ENCODE measurements at regions not wholly inside any gene's neighbourhood (a gene's known extent, or its start where the extent isn't known, plus 50 kb on each side); places are given as distances from the start of the nearest gene placed in this dataset.

DNA sequence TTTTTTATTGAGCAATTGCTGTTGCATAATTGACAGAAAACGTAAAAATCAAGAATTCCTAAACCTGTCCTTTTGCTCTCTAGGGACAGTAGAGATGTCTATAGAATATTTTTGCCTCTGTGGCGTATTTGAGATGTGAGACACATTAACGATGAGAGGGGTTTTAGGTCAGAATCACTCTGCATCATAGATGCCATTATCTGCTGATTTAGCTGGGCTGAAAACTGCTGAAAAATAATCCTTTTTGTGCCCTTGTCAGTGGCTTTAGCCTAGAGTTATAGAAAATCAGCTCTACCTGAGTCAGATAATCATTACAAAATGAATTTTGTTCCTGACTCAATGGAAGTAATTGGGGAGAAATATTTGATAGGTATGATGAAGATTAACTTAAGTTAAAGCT is 767.8 kb upstream of the TENM3 start:
- DNase-seq (ENCODE audit: low read depth) = no peak

- no peak for DNase-seq (ENCODE audit: low read depth)
Measured at GRCh38 chr4:181475781-181476507, 767.3 kb upstream of the TENM3 start.

GRCh38 chr4:181476508-181476890 is 766.7 kb upstream of the TENM3 start:
- peak; percentile 20 for DNase-seq (ENCODE audit: low read depth)

- peak; percentile 22 for DNase-seq (ENCODE audit: low read depth)
Measured at GRCh38 chr4:181477591-181477990, 765.6 kb upstream of the TENM3 start.

GRCh38 chr4:181478656-181479055 is 764.5 kb upstream of the TENM3 start:
- no peak for DNase-seq (ENCODE audit: low read depth)

DNA sequence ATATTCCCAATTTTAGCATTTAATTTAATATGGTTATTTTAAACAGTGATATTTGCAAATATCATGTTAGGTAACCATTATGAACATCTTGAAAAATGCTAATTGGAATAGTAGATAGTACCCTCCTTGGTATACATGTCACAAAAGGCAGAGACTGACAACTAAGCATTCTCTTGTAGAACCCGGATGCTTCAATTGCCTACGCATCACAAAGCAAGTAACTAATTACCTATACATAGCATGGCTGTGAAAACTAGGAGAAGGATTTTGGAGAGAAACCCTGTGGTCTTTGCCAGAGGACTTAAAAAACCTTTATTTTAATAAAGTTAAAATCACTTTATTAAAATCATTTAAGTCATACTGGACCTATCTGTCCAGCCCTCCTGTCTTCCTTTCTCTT is 764.1 kb upstream of the TENM3 start:
- no peak for DNase-seq (ENCODE audit: low read depth)

GRCh38 chr4:181484396-181484795 is 758.8 kb upstream of the TENM3 start:
- no peak for DNase-seq (ENCODE audit: low read depth)

- no peak for DNase-seq (ENCODE audit: low read depth)
Measured at GRCh38 chr4:181488926-181489325, 754.3 kb upstream of the TENM3 start.

- no peak for DNase-seq (ENCODE audit: low read depth)
Measured at GRCh38 chr4:181498148-181498547, 745.1 kb upstream of the TENM3 start.

- DNase-seq (ENCODE audit: low read depth) = no peak
Measured at GRCh38 chr4:181502611-181503010, 740.6 kb upstream of the TENM3 start.

GRCh38 chr4:181503687-181504390 is 739.4 kb upstream of the TENM3 start:
- DNase-seq (ENCODE audit: low read depth) = no peak

DNA sequence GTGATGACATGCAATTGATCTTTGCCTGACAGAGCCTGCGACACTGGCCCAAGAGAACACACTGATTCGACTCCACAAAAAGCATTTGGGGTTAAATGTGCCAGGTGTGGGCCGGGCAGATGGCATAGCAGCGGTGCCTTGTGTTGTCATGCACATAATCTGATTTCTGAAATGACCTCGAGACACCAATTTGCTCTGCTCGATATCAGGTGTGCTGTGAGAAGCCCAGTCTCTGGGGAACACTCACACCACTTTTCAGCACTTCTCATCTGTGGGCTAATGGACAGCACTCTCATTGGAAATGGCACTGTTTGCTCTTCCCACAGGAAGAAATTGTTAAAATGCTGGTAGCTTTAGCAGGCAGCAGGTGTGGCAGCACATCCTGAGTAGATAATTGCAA is 738.3 kb upstream of the TENM3 start:
- no peak for DNase-seq (ENCODE audit: low read depth)

GRCh38 chr4:181507180-181507835 is 735.9 kb upstream of the TENM3 start:
- DNase-seq (ENCODE audit: low read depth) = peak; percentile 3

- DNase-seq (ENCODE audit: low read depth) = no peak
Measured at GRCh38 chr4:181507938-181508337, 735.3 kb upstream of the TENM3 start.

GRCh38 chr4:181508601-181509000 is 734.6 kb upstream of the TENM3 start:
- no peak for DNase-seq (ENCODE audit: low read depth)

DNA sequence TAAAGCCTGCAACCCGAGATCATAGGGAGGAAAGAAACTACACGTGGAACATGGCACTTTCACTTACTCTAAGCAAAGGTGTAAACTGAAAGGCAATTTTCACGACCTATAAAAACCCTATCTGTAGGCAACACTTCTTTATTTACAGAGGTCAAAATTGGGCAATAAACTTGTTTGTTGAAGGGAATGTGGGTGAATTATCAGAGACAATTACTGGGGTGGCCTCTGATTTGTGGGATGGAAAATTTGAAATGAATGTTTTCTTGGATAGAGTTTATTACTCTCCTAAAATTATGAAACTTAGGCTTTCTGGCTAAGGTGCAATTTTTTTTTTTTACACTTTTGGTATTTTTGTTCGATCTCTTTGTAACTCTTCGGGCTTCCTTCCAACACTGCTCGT is 734.1 kb upstream of the TENM3 start:
- DNase-seq (ENCODE audit: low read depth) = no peak

DNA sequence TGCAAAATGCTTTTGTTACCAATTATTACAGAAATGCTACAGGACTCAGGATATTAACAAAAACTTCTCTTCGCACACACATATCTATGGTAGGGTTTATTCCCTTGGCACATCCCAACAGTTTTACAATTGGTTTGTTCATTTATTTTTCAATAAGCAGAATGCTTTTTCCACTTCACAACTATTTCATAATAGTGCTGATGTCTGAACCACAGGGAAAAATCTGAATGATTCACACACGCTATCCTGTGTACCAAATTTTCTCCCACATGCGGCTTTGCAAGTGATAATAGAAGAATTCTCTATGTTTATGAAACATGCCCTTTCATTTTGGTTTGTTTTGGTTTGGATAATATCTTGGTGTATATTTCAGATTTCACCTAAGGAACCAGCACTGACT is 725.7 kb upstream of the TENM3 start:
- DNase-seq (ENCODE audit: low read depth) = no peak

- no peak for DNase-seq (ENCODE audit: low read depth)
Measured at GRCh38 chr4:181520790-181521189, 722.4 kb upstream of the TENM3 start.

DNA sequence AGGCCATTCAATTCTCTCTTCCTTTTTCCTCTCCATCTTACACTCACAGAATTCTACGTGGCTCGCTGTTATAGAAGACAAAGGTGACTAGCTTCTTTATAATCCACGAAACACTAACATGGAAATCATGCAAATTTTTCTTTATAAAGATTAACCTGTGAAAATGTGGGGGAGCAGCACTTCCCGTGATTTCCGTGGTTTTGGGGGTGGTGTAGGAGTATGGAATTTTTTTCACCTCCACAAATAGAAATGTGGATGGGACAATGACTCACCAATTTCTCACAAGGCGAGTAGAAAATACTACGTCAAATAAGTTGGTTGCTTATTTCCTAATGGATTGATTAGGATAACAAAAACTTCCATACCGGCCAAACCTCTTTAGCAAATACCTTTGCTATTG is 719.2 kb upstream of the TENM3 start:
- DNase-seq (ENCODE audit: low read depth) = no peak

- DNase-seq (ENCODE audit: low read depth) = no peak
Measured at GRCh38 chr4:181524499-181524898, 718.7 kb upstream of the TENM3 start.

DNA sequence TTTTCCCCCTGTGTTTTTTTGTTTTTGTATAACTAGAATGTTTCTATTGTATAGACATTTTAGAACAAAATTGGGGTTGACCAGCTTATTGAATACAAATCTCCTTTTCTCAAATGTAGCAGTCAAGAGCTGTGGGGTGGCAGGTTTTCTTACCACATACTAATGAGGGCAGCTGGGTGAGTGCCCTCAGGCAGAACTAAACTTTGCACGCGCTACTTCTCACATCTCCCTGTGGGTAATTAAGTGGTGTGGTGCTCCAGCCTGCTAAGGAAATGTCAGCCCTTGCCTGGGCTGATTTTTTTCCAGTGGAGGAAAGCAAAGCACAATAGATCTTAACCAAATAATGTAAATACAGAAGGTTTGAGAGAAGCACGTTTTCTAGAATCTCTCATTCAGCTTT is 717.6 kb upstream of the TENM3 start:
- peak; percentile 27 for DNase-seq (ENCODE audit: low read depth)

GRCh38 chr4:181528570-181529184 is 714.5 kb upstream of the TENM3 start:
- peak; percentile 76 for DNase-seq (ENCODE audit: low read depth)

GRCh38 chr4:181529537-181529936 is 713.7 kb upstream of the TENM3 start:
- DNase-seq (ENCODE audit: low read depth) = no peak
